ENCODE measurements at regions not wholly inside any gene's neighbourhood (a gene's known extent, or its start where the extent isn't known, plus 50 kb on each side); places are given as distances from the start of the nearest gene placed in this dataset.

- TF ChIP-seq, protein P1, sequence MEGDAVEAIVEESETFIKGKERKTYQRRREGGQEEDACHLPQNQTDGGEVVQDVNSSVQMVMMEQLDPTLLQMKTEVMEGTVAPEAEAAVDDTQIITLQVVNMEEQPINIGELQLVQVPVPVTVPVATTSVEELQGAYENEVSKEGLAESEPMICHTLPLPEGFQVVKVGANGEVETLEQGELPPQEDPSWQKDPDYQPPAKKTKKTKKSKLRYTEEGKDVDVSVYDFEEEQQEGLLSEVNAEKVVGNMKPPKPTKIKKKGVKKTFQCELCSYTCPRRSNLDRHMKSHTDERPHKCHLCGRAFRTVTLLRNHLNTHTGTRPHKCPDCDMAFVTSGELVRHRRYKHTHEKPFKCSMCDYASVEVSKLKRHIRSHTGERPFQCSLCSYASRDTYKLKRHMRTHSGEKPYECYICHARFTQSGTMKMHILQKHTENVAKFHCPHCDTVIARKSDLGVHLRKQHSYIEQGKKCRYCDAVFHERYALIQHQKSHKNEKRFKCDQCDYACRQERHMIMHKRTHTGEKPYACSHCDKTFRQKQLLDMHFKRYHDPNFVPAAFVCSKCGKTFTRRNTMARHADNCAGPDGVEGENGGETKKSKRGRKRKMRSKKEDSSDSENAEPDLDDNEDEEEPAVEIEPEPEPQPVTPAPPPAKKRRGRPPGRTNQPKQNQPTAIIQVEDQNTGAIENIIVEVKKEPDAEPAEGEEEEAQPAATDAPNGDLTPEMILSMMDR (conservative IDR thresholded peaks at IDR 0.05; ENCODE audit: low read length): no peak
- TF ChIP-seq EZH2phosphoT487 (IDR thresholded peaks at IDR 0.05; ENCODE audit: borderline replicate concordance): no peak
These were observed 379.5 kb upstream of the SULF2 start for GRCh38 chr20:48164566-48165400.
